Endothelial cell of umbilical vein (primary cell): ENCODE measurements at regions not wholly inside any gene's neighbourhood (a gene's known extent, or its start where the extent isn't known, plus 50 kb on each side); places are given as distances from the start of the nearest gene placed in this dataset.

ENCODE experiments used
- BruUV-seq: library from RNA; stranded (reverse); fragments of 400-500 nt; replicated peaks from 2 replicates; lab custom pipeline; 2021; lab: Mats Ljungman, UMichigan
- CTCF ChIA-PET: fragments of 300-600, 350-600 bp; sonication (Branson Sonifier 250); formaldehyde crosslinking; loops from one replicate; lab custom pipeline; 2021; ENCODE audit warnings: antibody characterized with exemption, inconsistent platforms; lab: Charles Lee
- POLR2A ChIA-PET: fragments of 300-600, 350-600 bp; sonication (Branson Sonifier 250); formaldehyde crosslinking; loops from one replicate; lab custom pipeline; 2021; ENCODE audit warnings: antibody characterized with exemption, inconsistent platforms; lab: Charles Lee
- DNase-seq: peaks from one replicate; pipeline ENCODE4 v3.0.0-alpha.2; 2011; ENCODE audit warnings: low read depth, low spot score
- FAIRE-seq: peaks from 2 replicates; lab custom pipeline; 2011; peaks lifted over from hg19 to GRCh38; lab: Jason Lieb, UNC
- H2AFZ ChIP-seq: 2 replicates; pipeline ENCODE4 v1.6.0; 2012; ENCODE audit warnings: low read depth, low read length, control low read depth, inconsistent platforms
- H3K27ac ChIP-seq: 2 replicates; pipeline ENCODE4 v1.5.1; 2011; ENCODE audit warnings: low read depth, mild to moderate bottlenecking, control low read depth, low read length, moderate library complexity; ENCODE audit not compliant: insufficient read depth
- H3K27me3 ChIP-seq, 2 experiments: 2 replicates each; pipeline versions ENCODE4 v1.6.0 to v1.6.1; 2011; ENCODE audit warnings: low read length in 2 of 2, mixed read lengths in 1 of 2; ENCODE audit not compliant: control insufficient read depth in 2 of 2, insufficient read depth in 2 of 2
- H3K36me3 ChIP-seq, 2 experiments: 2 replicates in 1 of 2; 3 replicates in 1 of 2; pipeline ENCODE4 v1.5.1; 2011; ENCODE audit warnings: low read length in 2 of 2, mild to moderate bottlenecking in 1 of 2, moderate library complexity in 1 of 2; ENCODE audit not compliant: control insufficient read depth in 2 of 2, insufficient read depth in 2 of 2; ENCODE audit errors: extremely low read depth in 1 of 2
- H3K4me1 ChIP-seq: 3 replicates; pipeline ENCODE4 v1.5.1; 2011; ENCODE audit warnings: mild to moderate bottlenecking, low read length; ENCODE audit not compliant: control insufficient read depth, insufficient read depth; ENCODE audit errors: extremely low read depth
- H3K4me2 ChIP-seq: 2 replicates; pipeline ENCODE4 v1.6.1; 2011; ENCODE audit warnings: low read length, control low read depth, mixed read lengths; ENCODE audit not compliant: insufficient read depth
- H3K4me3 ChIP-seq, 3 experiments: fragments of 200-600 bp in 1 of 3; sonication (generic), shearing (Covaris generic) in 1 of 3; replicated peaks in 1 of 3; 2 replicates each; pipeline ENCODE4 v1.5.1; 2011 to 2016; ENCODE audit warnings: control low read depth in 3 of 3, low read length in 3 of 3, mild to moderate bottlenecking in 2 of 3, inconsistent platforms in 1 of 3, low read depth in 1 of 3, moderate library complexity in 1 of 3; ENCODE audit not compliant: insufficient read depth in 1 of 3
- H3K79me2 ChIP-seq: 2 replicates; pipeline ENCODE4 v1.6.0; 2012; ENCODE audit warnings: low read length, inconsistent platforms; ENCODE audit not compliant: control insufficient read depth, insufficient read depth
- H3K9ac ChIP-seq: replicated peaks from 2 replicates; pipeline ENCODE3; 2011; ENCODE audit warnings: low read length, control low read depth; ENCODE audit not compliant: insufficient read depth; ENCODE audit errors: extremely low read depth
- H3K9me1 ChIP-seq: replicated peaks from 3 replicates; pipeline ENCODE4 v1.6.0; 2011; ENCODE audit warnings: mild to moderate bottlenecking, low read length; ENCODE audit not compliant: control insufficient read depth, insufficient read depth; ENCODE audit errors: extremely low read depth
- H3K9me3 ChIP-seq: replicated peaks from 2 replicates; pipeline ENCODE4 v1.5.1; 2012; ENCODE audit warnings: low read length, inconsistent platforms; ENCODE audit not compliant: control insufficient read depth, insufficient read depth
- H4K20me1 ChIP-seq: replicated peaks from 2 replicates; pipeline ENCODE3; 2011; ENCODE audit warnings: mild to moderate bottlenecking, low read length; ENCODE audit not compliant: control insufficient read depth, insufficient read depth; ENCODE audit errors: extremely low read depth
- CTCF ChIP-seq, 2 donors: IDR thresholded peaks; 1 replicate in 1 of 2; 2 replicates in 1 of 2; pipeline ENCODE4 v1.5.1; 2011; ENCODE audit warnings: low read length in 2 of 2, mild to moderate bottlenecking in 2 of 2, moderate library complexity in 2 of 2, control low read depth in 1 of 2, inconsistent platforms in 1 of 2, low read depth in 1 of 2; ENCODE audit not compliant: insufficient read depth in 1 of 2; ENCODE audit errors: extremely low read depth in 1 of 2
- EZH2 ChIP-seq: IDR thresholded peaks from 2 replicates; pipeline ENCODE4 v1.6.1; 2012; ENCODE audit warnings: borderline replicate concordance, low read depth, mild to moderate bottlenecking, moderate library complexity, low read length, inconsistent platforms; ENCODE audit not compliant: severe bottlenecking
- FOS ChIP-seq: IDR thresholded peaks from 2 replicates; pipeline ENCODE4 v1.6.1; 2011; ENCODE audit warnings: mild to moderate bottlenecking, low read length, moderate library complexity, borderline replicate concordance; ENCODE audit not compliant: insufficient read depth
- GATA2 ChIP-seq: IDR thresholded peaks from 2 replicates; pipeline ENCODE4 v1.7.0; 2011; ENCODE audit warnings: low read depth, mild to moderate bottlenecking, moderate library complexity, mixed read lengths, low read length; ENCODE audit not compliant: insufficient read length, insufficient read depth
- JUN ChIP-seq: IDR thresholded peaks from 2 replicates; pipeline ENCODE4 v1.6.1; 2011; ENCODE audit warnings: borderline replicate concordance, low read depth; ENCODE audit not compliant: insufficient read length, insufficient read depth
- MAX ChIP-seq: IDR thresholded peaks from 2 replicates; pipeline ENCODE4 v1.6.1; 2011; ENCODE audit not compliant: insufficient read depth, insufficient read length
- MYC ChIP-seq: IDR thresholded peaks from one replicate; pipeline ENCODE4 v1.6.1; 2011; ENCODE audit warnings: mild to moderate bottlenecking, low read depth, low read length
- POLR2A ChIP-seq: IDR thresholded peaks from 2 replicates; pipeline ENCODE4 v1.6.1; 2012; ENCODE audit warnings: low read depth, mild to moderate bottlenecking, control low read depth, low read length
- POLR2AphosphoS5 ChIP-seq: IDR thresholded peaks from 2 replicates; pipeline ENCODE4 v1.6.1; 2012; ENCODE audit warnings: low read depth, mild to moderate bottlenecking, control low read depth, low read length, moderate library complexity; ENCODE audit not compliant: insufficient read depth
- dilution Hi-C: fragments of 300-500 bp; cut with MboI; formaldehyde crosslinking; loops from one replicate; pipeline ENCODE4 v1.15.0; 2019; ENCODE audit warnings: low sequenced_read_pairs; ENCODE audit not compliant: extremely low pct_ligation_motif_present
- intact Hi-C: fragments of 100-400 bp; cut with micrococcal nuclease; formaldehyde crosslinking; loops from one replicate; pipeline ENCODE4 v1.10.0; 2022

- FAIRE-seq (no peak), DNase-seq (no peak)
- H3K79me2 ChIP-seq = no peaks in the 10 kb centered on the region
- H3K9me3 ChIP-seq = no peaks in the 10 kb centered on the region
- H3K4me2 ChIP-seq = no peak overlapping the region
- no peaks in the 10 kb centered on the region for H3K36me3 ChIP-seq
- dilution Hi-C loops = no loop called here
- ChIA-PET CTCF (no interaction called here), POLR2A (no interaction called here)
- no peaks in the 10 kb centered on the region for H3K9me1 ChIP-seq
- no peak overlapping the region for H2AFZ ChIP-seq
- BruUV-seq = no TSS peak
- no peaks in the 10 kb centered on the region for H3K4me1 ChIP-seq
- no peak overlapping the region for H3K27ac ChIP-seq
- H4K20me1 ChIP-seq = no peaks in the 10 kb centered on the region
- intact Hi-C loops = no loop called here
- TF ChIP-seq EZH2 (no peak), MAX (no peak), GATA2 (no peak), MYC (no peak), CTCF (IDR thresholded peaks at IDR 0.05; ENCODE audit: extremely low read depth in 1 of 2, insufficient read depth in 1 of 2, low read depth in 1 of 2, low read length in 2 of 2) (no peak), FOS (no peak), POLR2AphosphoS5 (no peak), JUN (no peak), POLR2A (no peak)
- no peaks in the 10 kb centered on the region for H3K27me3 ChIP-seq
- H3K9ac ChIP-seq = no peak overlapping the region
- no peak overlapping the region for H3K4me3 ChIP-seq
These were observed 77.9 kb upstream of the ADPGK start for GRCh38 chr15:72861354-72861910.
